SIG-M5 (cell line): ENCODE measurements at regions not wholly inside any gene's neighbourhood (a gene's known extent, or its start where the extent isn't known, plus 50 kb on each side); places are given as distances from the start of the nearest gene placed in this dataset.
"Not testable (repeated sequence)": the region's sequence is repeated elsewhere in the genome, so short reads cannot be mapped to it uniquely, and the experiment has no call there.

ENCODE experiments used
- DNase-seq: peaks from one replicate; lab custom pipeline; 2025; lab: John Stamatoyannopoulos, UW

DNA sequence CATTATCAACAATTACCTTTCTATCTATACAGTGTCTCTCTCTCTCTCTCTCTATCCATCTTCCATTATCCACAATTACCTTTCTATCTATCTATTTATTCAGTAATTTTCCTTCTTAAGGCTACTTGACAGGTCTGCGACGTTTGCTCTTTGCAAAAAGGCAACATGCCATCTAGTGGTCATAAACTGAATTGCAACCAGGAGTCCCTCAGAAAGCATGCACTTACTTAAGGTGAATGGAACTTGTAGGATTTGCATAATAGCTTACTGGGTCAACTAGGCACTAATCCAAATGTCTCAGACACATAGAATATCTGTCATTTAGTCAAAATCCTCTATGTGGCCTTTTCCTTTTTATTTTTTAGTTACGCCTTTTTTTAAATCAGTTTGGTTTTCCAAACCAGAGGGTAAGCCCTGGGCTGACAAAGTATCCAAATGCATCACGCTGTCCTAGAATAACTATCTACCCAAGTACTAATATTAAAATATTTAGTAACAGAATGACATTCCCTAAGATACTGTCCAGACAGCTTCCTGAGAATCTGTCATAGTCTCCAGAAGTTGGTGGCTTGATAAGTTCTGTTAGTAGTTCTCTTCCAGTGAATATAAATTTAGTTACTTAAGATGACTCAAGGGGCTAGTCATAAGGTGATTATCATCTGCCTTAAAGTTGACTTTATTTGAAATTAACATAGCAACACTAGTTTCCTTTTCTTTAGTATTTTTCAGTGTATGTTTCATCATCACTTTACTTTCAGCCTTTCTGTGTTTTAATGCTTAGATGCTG, 208.3 kb downstream of the PPP1R3A start:
- no peak for DNase-seq

DNA sequence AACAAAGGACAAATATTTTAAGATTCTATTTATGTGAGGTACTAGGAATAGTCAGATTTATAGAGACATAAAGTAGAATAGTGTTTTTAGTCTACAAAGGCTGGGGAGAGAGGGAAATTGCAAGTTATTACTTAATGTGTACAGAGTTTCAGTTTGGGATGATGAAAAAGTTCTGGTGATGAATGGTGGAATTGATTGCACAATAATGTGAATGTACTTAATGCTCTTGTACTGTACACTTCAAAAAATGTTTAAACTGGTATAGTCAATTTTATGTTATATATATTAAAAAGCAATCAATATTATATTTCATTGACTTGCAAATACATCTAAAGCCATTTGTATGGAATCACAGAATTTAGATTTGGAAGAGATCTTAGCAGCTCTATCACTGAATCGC, 213.4 kb downstream of the PPP1R3A start:
- no peak for DNase-seq

DNA sequence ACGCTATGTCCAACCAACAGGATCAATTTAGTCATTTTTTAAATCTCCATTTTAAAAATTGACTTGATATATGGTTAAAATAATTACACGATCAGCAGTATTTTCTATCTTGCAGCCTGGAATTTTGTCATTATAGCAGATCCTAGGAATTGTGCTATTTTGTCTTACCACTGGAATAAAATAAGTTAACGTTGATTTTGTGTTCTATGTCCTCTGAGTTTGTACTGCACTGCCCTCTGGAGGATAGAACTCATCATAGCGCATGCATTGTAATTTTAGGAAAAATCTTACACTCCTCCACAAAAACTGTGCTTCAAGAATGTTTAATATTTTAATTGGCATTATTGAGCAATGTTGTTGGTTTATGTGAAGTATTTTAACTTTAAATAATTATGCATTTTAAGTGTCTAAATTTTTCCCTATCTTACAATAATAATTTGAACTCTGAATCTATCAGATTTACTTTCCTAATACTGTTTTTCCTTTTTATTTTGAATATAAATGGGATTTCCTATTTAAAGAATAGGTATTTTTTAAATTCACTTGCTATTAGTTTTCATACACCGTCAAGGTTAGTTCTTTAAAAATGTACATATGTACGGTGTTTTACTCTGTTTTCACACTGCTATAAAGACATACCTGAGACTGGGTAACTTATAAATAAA, 220.1 kb downstream of the PPP1R3A start:
- DNase-seq: no peak

DNA sequence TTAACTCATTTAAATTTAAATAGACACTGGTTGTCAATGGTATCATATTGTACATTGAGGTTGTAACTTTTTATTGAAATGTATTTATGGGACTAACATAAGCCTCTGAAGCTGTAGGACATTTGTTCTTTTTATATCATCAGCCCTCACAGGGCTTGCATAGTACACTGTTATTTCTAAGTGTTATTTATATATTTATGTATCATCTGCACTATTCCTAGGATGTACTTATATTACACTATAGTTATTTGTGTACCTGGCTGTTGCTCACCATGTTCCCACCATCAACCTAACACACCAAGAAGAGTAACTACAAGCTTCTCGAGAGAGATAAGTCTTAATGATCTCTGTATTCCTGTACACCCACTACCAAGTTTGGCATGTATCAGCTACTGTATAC, 224.7 kb downstream of the PPP1R3A start:
- DNase-seq: no peak

DNA sequence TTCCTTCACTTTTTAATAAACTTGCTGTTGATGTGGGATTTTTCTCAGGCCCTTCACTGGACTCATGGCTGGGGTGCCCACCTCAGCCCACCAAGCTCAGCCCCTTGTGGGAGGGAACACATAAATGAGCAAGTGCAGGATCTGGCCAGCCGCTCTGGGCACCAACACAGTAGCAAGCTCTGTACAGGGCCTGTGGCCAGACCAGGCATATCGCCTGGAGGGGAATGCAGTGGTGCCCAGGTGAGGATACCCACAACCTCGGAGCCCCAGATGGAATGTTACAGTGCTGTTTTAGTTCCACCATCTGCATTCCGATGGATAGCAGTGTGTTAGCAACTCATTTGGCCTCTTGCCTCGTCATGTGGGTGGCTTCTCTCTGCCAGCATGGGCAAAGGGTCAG, 234.6 kb downstream of the PPP1R3A start:
- DNase-seq: no peak

DNA sequence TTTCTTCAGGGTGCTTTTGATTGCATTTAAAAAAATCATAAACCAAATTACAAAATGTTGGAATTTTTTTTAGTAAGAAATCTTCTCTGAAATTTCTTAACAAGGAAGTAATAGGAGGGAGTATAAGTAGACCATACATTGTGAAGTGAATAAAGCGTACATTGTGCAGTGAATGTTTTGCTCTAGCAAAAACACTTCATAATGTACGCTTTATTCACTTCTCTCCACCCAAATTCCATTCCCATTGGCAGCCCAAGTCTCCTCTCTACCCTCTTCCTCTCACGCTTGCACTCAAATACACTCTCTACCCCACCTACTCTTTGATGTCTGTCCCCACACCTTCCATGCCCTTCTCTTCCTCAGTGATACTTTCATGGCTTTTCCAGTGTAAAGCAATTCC, 241.0 kb downstream of the PPP1R3A start:
- DNase-seq: no peak

DNA sequence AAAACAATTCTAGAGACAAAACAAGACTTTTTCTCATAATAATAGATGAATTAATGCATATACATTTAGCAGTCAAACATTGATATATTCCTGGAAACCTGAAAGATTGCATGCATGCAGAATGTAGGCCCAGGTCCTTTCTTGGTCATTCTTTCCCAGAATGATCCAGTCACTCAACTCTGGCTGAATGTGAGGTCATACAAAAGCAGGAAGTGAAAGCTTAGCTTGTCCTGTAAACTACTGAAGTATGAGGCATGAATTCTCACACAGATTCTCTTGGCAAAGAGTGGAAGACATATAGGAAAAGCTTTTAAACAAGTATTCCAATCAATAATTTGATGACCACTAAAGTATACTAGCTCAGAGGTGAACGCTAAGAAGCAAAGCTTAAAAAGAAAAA, 253.9 kb downstream of the PPP1R3A start:
- no peak for DNase-seq

DNA sequence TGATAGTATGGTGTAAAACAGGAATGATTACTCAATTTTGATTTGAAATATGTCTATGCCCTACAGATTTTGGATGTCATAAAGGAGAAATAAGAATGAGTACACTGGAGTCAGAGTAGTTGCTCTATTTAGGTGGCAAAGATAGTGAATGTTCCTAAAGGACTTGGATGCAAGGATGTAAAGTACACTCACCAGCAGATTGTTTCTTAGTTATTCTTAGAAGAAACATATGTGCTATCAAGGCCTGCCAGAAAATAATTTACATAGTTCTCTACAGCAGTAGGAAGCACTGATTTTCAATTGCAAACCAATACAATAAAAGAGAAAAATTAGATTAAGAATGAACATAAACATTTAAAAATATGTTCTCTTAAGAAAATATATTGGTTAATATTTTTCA, 259.4 kb downstream of the PPP1R3A start:
- no peak for DNase-seq

DNA sequence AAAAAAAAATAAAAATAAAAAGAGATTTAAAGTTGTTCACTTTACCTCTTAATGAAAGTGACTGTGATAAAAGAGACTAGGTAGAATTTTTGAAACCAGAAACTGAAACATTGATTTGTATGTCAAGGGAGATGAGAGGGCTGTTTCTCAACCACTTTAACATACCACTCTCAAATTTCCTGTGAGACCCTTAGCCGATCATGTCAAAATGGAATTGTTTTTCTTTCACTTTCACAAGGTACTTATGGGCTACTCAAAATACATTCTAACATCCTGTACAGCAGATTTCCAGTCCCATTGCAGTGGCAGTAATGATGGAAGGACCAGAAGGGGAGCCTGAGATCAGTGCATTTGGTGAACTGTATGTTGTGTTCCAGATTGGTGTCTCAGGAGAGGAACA, 261.2 kb downstream of the PPP1R3A start:
- DNase-seq: no peak

DNA sequence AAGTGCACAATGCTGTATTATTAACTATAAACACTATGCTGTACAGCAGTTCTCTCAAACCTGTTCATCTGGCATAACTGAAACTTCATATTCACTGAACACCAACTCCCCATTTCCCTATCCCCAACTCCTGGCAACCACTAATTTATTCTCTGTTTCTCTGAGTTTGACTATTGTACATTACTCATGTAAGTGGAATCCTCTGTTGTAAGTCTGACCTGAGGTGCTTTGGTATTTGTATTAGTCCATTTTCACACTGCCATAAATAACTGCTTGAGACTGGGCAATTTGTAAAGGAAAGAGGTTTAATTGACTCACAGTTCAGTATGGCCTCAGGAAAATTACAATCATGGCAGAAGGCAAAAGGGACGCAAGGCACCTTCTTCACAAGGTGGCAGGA, 266.3 kb downstream of the PPP1R3A start:
- no peak for DNase-seq

DNA sequence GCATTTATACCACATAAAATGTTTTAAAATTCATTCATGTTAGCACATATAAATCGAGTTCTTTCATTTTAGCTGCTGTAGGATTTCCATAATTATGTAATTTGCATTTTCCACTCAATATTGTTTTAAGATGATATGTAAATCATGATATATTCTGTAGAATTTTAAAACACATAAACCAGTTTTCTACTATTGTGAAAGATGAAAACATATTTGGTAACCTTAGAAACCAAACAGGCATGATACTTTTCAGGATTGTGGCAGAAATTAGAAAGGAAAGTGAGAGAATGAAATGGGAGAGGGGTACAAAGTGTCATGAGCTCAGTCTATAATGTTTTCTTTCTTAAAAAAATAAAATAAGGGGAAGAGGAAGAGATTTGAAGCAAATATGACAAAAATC, 269.3 kb downstream of the PPP1R3A start:
- no peak for DNase-seq

DNA sequence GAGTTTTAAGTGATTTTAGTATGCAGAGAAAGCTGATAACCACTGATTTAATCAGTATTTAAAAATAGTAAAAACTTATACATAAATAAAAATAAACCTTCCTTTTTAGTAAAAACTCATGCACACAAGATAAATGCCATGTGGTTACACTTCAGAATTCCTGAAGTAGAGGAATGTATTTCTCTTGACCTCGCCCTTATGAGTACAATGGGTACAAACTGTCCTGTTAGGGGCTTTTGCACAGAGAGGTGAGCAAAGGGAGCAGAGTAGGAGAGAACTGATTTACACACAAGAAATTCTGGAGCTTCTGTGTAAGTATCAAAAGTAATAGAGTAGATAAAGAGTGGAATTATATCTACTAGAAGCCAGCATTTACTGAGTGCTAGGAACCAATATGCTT, 279.6 kb downstream of the PPP1R3A start:
- DNase-seq: no peak

DNA sequence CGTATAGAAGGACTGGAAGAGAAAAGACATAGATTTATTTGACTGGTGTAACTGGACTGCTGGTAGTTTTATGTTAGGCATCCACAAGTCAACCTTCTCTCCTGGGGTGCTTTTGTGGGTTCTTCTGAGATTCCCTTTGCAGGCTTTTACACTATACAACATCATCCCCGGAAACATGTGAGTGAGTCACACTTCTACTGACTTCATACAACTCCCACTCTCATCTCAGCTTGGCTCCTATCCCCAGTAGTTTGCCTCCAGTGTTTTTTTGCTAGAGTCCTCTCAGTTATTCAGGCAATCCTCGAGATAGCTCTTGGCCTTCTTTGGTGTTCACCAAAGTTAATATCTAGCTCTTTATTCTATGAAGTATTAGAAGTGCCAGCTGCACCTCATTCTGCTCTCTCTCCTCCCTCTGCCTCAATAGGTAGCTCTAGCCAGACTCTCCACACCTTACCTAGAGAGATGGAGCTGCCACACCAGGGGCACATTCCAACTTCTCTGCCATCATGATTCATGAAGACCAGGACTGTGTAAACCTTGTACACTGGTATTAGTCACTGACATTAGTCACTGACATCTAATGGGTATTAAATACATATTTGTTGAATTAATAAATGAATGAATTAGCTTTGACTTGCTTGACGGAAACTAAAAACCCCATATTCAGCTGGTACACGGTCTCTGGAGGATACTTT, 281.9 kb downstream of the PPP1R3A start:
- no peak for DNase-seq

DNA sequence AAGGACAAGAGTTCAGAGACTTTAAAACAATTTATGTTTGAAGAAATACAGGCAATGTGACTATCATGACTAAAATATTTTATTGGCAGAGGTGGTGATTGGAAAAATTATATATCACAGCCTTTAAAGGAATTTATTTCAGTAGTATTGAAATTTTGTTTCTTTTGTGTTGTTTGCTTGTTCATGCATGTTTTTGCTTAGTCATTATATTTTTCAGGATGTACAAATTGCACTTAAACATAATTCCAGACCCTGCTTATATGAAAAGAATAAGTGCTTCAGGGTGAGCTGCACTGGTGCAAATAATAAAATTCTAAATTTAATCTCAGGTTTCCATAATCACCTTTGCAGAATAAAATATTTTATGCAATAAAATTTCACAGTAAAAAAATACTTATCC, 283.3 kb downstream of the PPP1R3A start:
- DNase-seq: no peak

DNA sequence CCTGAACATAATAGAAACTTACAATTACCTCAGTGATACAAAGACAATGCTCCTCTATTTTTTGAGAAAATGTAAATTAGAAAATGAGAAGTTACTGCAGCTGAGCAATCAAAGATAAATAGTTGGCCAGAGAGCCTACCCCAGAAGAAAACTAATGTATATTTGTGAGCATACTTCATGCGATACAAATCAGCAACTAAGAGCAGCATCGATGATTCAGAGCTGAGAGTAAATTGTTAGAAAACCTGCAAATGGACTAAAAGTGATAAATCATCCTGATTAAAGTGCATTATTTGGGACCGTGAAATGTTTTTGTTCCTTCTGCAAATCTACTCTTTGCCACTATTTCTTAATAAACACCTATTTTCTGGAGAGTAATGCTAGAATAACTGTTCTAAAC, 285.7 kb downstream of the PPP1R3A start:
- DNase-seq: no peak

DNA sequence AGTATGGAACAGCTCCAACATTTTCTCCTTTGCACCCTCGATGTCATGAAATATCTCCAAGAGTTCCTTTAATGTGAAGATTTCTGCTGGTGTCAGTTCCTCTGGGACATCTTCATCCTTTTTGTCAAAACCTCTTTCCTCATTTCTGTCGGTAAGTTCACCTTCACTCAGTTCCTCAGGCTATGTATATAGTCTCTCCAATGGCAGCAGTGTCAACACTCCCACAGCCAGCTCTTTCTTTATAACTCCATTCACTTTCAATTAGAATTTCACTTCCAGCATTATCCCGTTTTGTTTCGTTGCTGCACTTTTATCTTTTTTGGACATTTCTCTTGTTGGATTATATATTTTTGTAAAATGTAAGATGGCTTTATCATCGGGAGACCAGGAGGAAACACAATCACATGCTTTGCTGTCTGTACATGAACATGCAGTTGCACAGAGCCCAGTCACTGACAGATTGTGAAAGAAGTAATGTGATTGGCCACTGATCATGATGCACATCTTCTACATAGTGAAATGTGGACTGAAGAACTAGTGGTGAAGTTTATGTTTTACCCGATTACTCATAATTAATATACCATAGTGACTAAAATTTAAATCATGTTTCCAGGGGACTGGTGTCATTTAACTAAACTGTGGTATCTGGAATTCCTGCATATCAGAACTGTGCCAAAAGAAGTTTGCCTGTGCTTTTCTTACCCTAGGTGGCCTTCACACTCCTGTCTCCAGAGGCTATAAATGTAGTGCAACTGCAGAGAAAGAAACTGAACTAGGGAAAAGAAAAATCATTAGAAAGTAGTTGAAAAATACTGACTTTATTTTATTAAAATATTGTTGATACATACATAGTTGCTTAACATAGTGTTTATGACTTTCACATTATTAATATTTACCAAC, 289.6 kb downstream of the PPP1R3A start:
- DNase-seq: no peak

DNA sequence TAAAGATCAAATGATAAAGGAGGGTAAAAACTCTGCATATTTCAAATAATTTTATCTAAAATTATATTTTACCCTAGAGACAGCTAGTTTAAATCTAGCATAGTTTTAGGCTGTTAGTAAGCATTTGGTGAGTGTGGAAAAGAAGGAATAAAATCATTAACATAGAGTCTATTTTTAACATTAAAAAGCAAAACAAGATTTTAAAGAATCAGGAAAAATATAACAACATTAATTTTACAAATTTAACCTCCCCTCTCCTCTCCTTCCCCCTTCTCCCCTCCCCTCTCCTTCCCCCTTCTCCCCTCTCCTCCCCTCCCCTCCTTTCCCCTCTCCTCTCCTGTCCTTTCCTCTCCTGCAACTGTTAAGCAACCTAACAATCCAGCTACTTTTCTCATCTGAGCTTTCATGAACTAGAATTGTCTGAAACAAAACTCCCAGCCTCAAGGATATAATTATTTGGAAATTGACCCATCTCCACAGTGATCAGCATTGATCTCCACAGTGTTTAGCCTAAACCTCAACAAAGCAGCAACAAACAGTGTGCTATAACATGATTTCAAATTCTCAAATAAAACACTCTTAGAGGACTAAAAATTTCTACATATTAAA, 293.2 kb downstream of the PPP1R3A start:
- no peak for DNase-seq

DNA sequence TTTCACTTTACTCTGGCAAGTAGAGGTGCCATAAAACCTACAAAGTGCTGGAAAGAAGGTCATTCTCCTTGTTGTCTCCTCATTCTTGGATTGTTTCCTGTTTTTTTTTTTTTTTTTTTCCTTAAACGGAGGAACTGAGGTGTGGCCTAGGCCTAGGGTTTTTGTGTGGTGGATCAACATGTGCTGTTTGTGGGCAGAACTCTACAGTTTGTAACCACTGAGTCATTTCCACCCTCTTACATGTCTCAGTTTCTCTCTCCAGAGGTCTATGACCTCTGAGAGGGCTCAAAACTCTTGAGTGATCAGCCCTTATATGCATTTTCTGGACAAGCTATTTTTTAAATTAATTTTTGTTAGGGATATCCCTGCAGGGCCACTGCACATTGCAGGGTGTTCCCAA, 296.0 kb downstream of the PPP1R3A start:
- no peak for DNase-seq

DNA sequence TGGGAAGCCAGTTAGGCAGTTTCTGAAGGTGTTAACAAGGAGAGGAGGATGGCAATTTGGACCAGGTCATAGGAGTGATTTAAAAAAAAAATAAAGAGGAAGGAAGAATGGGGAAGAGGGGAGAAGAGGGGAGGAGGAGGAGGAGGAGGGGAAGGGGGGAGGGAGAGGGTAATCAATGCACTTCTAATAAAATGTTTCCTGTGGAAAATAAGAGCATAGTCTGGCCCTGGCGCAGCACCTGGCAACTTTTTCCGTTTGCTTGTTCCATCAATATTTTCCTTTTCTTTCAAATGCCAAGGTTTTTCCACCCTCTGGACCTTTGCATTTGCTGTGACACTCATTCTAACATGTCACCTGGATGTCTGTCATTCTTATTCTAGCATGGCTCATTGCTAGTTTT, 308.2 kb downstream of the PPP1R3A start:
- no peak for DNase-seq

DNA sequence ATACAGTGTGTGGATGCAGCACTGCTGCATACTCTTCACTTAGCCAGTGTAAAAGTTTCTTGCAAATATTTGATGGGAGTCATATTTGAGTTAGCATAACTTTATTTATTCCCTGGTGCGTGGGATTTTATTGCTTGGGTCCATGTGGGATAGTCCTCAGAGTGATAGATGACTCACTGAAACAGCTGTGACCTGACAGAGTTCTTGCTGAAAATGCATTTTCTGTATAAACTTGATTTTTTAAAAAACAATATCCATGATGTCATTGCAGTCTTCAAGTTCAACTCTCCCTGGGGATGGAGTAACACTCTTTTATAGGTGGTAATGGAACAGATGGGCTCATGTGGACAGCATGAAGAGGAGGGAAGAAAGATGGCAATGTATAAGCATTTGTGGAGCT, 310.0 kb downstream of the PPP1R3A start:
- no peak for DNase-seq

DNA sequence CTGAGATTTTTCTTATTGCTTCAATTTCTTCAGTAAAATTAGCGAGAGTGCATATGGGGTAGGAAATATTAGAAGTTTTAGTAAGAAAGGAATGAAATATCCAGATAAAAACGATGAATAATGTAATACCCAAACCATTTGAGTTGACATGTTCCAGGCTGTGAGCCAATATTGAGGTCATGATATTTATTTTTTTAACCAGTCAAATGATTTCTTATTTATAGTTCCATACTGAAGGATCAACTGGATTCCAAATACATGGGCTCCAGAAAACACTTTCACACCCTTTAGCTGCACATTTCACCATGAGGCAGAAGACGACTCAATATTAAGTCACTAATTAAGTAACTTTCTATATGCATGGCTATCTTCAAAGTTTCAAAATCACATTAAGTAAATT, 312.5 kb downstream of the PPP1R3A start:
- DNase-seq: no peak

DNA sequence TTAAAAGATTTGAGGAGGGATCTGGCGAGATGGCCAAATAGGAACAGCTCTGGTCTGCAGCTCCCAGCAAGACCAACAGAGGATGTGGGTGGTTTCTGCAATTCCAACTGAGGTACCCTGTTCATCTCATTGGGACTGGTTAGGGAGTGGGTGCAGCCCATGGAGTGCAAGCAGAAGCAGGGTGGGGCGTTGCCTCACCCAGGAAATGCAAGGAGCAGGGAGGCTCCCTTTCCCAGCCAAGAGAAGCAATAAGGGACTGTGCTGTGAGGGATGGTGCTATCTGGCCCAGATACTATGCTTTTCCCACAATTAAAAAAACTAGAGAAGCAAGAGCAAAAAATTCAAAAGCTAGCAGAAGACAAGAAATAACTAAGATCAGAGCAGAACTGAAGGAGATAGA, 318.4 kb downstream of the PPP1R3A start:
- not testable (repeated sequence) for DNase-seq
